B cell (primary cell): ENCODE measurements at regions not wholly inside any gene's neighbourhood (a gene's known extent, or its start where the extent isn't known, plus 50 kb on each side); places are given as distances from the start of the nearest gene placed in this dataset.

Experiments
- EZH2 ChIP-seq: IDR thresholded peaks from 2 replicates; pipeline ENCODE4 v1.6.1; 2012; ENCODE audit warnings: borderline replicate concordance, low read depth, mild to moderate bottlenecking, moderate library complexity, low read length; ENCODE audit not compliant: insufficient read depth, poor library complexity, severe bottlenecking
- TF ChIP-seq, protein P1 (sequence below): fragments of 200-600 bp; IDR thresholded peaks from one replicate; pipeline ENCODE4 v1.8.0; 2022; ENCODE audit warnings: antibody characterized with exemption, mild to moderate bottlenecking

DNA sequence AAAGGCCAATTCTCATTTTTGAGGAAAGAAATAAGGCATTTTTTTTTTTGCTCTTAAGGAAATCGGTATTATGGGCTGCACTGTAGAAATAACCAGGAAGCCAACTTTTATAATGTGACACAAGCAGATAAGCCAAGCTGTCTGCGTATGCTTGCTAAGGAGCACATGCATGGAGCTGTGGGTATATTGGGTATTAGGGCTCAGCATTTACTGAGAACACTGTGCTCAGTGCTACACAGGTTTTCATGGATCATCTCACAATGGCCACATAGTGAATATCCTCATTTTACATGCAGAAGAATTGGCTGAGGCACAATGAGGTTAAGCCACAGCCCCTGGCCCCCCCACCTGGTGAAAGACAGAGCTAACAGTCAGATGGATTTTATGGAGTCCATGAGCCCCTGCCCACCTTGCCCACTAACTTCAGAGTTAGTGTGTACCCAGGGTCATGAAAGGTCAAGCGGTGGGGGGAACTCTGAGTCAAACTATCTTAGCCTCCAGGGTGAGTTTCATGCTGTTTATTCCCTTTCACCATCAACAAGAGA is 204.8 kb downstream of the SPATA31A6 start:
- TF ChIP-seq, protein P1, sequence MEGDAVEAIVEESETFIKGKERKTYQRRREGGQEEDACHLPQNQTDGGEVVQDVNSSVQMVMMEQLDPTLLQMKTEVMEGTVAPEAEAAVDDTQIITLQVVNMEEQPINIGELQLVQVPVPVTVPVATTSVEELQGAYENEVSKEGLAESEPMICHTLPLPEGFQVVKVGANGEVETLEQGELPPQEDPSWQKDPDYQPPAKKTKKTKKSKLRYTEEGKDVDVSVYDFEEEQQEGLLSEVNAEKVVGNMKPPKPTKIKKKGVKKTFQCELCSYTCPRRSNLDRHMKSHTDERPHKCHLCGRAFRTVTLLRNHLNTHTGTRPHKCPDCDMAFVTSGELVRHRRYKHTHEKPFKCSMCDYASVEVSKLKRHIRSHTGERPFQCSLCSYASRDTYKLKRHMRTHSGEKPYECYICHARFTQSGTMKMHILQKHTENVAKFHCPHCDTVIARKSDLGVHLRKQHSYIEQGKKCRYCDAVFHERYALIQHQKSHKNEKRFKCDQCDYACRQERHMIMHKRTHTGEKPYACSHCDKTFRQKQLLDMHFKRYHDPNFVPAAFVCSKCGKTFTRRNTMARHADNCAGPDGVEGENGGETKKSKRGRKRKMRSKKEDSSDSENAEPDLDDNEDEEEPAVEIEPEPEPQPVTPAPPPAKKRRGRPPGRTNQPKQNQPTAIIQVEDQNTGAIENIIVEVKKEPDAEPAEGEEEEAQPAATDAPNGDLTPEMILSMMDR: no peak
- no peak for TF ChIP-seq EZH2
